ENCODE measurements at regions not wholly inside any gene's neighbourhood (a gene's known extent, or its start where the extent isn't known, plus 50 kb on each side); places are given as distances from the start of the nearest gene placed in this dataset.
"Not testable (repeated sequence)": the region's sequence is repeated elsewhere in the genome, so short reads cannot be mapped to it uniquely, and the experiment has no call there.

DNA sequence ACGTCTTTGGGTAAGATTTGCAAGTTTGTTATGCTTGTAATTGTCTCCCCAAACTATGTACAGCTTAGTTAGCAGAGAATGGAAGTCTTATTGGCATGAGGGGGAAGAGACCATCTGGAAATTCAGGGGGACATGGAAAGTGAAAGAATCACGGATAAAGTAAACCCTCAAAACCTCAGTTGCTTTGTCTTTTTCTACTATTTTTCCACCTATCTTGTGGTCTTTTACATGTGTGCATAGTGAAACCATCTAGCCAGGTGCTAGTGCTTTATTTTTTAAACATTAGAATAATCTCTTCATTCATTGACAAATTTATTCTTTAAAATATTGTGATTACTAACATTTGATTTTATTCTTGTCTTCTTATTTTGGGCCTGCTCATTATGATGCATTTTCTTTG lies 441.1 kb upstream of the RORB start:
- Histone ChIP-seq H3K4me1 (ENCODE audit: control insufficient read depth in 1 of 2, insufficient read depth in 2 of 2, low read length in 2 of 2) (no peaks in the 10 kb centered on the region), H2AFZ (ENCODE audit: insufficient read depth, low read depth, low read length, poor library complexity, severe bottlenecking) (no peak overlapping the region), H3K4me2 (replicated peaks; ENCODE audit: extremely low read depth, low read length, poor library complexity, severe bottlenecking) (no peak overlapping the region), H4K20me1 (ENCODE audit: insufficient read depth, low read length) (no peaks in the 10 kb centered on the region), H3K27ac (ENCODE audit: low read depth in 1 of 2, low read length in 2 of 2) (no peak overlapping the region), H3K36me3 (replicated peaks in 1 of 2; ENCODE audit: control insufficient read depth in 1 of 2, insufficient read depth in 2 of 2, low read length in 2 of 2) (no peaks in the 10 kb centered on the region), H3K27me3 (ENCODE audit: control insufficient read depth in 2 of 2, insufficient read depth in 2 of 2, low read length in 2 of 2) (no peaks in the 10 kb centered on the region), H3K79me2 (ENCODE audit: insufficient read depth, low read length) (no peaks in the 10 kb centered on the region), H3K4me3 (replicated peaks in 1 of 3; ENCODE audit: low read depth in 2 of 3, low read length in 3 of 3) (no peak overlapping the region), H3K9ac (ENCODE audit: insufficient read depth, low read length, poor library complexity, severe bottlenecking) (no peak overlapping the region), H3K9me3 (replicated peaks in 1 of 2; ENCODE audit: control insufficient read depth in 1 of 2, insufficient read depth in 1 of 2, low read length in 2 of 2) (peaks cover 0 to 12% of the 10 kb centered on the region in 2 donors)
- TF ChIP-seq, protein P1, sequence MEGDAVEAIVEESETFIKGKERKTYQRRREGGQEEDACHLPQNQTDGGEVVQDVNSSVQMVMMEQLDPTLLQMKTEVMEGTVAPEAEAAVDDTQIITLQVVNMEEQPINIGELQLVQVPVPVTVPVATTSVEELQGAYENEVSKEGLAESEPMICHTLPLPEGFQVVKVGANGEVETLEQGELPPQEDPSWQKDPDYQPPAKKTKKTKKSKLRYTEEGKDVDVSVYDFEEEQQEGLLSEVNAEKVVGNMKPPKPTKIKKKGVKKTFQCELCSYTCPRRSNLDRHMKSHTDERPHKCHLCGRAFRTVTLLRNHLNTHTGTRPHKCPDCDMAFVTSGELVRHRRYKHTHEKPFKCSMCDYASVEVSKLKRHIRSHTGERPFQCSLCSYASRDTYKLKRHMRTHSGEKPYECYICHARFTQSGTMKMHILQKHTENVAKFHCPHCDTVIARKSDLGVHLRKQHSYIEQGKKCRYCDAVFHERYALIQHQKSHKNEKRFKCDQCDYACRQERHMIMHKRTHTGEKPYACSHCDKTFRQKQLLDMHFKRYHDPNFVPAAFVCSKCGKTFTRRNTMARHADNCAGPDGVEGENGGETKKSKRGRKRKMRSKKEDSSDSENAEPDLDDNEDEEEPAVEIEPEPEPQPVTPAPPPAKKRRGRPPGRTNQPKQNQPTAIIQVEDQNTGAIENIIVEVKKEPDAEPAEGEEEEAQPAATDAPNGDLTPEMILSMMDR (IDR thresholded peaks at IDR 0.05): no peak
- no peak for DNase-seq
- WGBS (ENCODE audit: insufficient coverage): no CpG with 5 or more reads among the region's 2 CpGs
- peaks cover 2 to 6% (median 4%) of the 10 kb centered on the region in 7 donors for H3K9me3 Mint-ChIP-seq
- no peak overlapping the region for H3K27ac Mint-ChIP-seq
- no peaks in the 10 kb centered on the region for H3K27me3 Mint-ChIP-seq (ENCODE audit: low read depth in 3 of 3)
- intact Hi-C loops (cut with micrococcal nuclease): no loop called here
- no peak overlapping the region for H3K4me3 Mint-ChIP-seq
- H3K36me3 Mint-ChIP-seq: no peaks in the 10 kb centered on the region
- H3K4me1 Mint-ChIP-seq: no peaks in the 10 kb centered on the region

- H3K27me3 ChIP-seq (ENCODE audit: control insufficient read depth in 2 of 2, insufficient read depth in 2 of 2, low read length in 2 of 2); H4K20me1 ChIP-seq (ENCODE audit: insufficient read depth, low read length); H3K9me3 Mint-ChIP-seq; H3K4me3 ChIP-seq (replicated peaks in 1 of 3; ENCODE audit: low read depth in 2 of 3, low read length in 3 of 3); H3K27ac Mint-ChIP-seq; H3K27ac ChIP-seq (ENCODE audit: low read depth in 1 of 2, low read length in 2 of 2); H3K4me2 ChIP-seq (replicated peaks; ENCODE audit: extremely low read depth, low read length, poor library complexity, severe bottlenecking); H3K27me3 Mint-ChIP-seq (ENCODE audit: low read depth in 3 of 3); H3K4me3 Mint-ChIP-seq; DNase-seq; intact Hi-C loops (cut with micrococcal nuclease); H3K9ac ChIP-seq (ENCODE audit: insufficient read depth, low read length, poor library complexity, severe bottlenecking); H3K36me3 Mint-ChIP-seq; H3K4me1 Mint-ChIP-seq; H2AFZ ChIP-seq (ENCODE audit: insufficient read depth, low read depth, low read length, poor library complexity, severe bottlenecking); H3K4me1 ChIP-seq (ENCODE audit: control insufficient read depth in 1 of 2, insufficient read depth in 2 of 2, low read length in 2 of 2); H3K36me3 ChIP-seq (replicated peaks in 1 of 2; ENCODE audit: control insufficient read depth in 1 of 2, insufficient read depth in 2 of 2, low read length in 2 of 2); H3K79me2 ChIP-seq (ENCODE audit: insufficient read depth, low read length): not testable (repeated sequence)
- peaks cover 4 to 12% of the 10 kb centered on the region in 2 donors for H3K9me3 ChIP-seq (replicated peaks in 1 of 2; ENCODE audit: control insufficient read depth in 1 of 2, insufficient read depth in 1 of 2, low read length in 2 of 2)
Observed at GRCh38 chr9:74057051-74057450, 440.1 kb upstream of the RORB start.

Measured in CD14-positive monocyte (primary cell).